ENCODE measurements at regions not wholly inside any gene's neighbourhood (a gene's known extent, or its start where the extent isn't known, plus 50 kb on each side); places are given as distances from the start of the nearest gene placed in this dataset.

GRCh38 chr16:7182510-7183109 lies 150.0 kb upstream of the RBFOX1 start:
- dilution Hi-C loops (cut with MboI; ENCODE audit: extremely low pct_ligation_motif_present, low sequenced_read_pairs) = no loop called here
- POLR2A ChIA-PET = no interaction called here
- FAIRE-seq = no peak

More at GRCh38 chr16:7182510-7183109, 150.0 kb upstream of the RBFOX1 start:
- H3K9me1 ChIP-seq (replicated peaks; ENCODE audit: control insufficient read depth, extremely low read depth, insufficient read depth, low read length) = no peaks in the 10 kb centered on the region
- no peak overlapping the region for H2AFZ ChIP-seq (ENCODE audit: low read depth, low read length)
- peaks cover 12% of the 10 kb centered on the region for H3K9me3 ChIP-seq (replicated peaks; ENCODE audit: control insufficient read depth, insufficient read depth, low read length)
- H3K4me3 ChIP-seq (replicated peaks in 1 of 3; ENCODE audit: insufficient read depth in 1 of 3, low read depth in 1 of 3, low read length in 3 of 3) = no peak overlapping the region
- intact Hi-C loops (cut with micrococcal nuclease) = no loop called here
- H3K27ac ChIP-seq (ENCODE audit: insufficient read depth, low read depth, low read length) = no peak overlapping the region
- H4K20me1 ChIP-seq (replicated peaks; ENCODE audit: control insufficient read depth, extremely low read depth, insufficient read depth, low read length) = no peaks in the 10 kb centered on the region
- no peak overlapping the region for H3K4me2 ChIP-seq (ENCODE audit: insufficient read depth, low read length)
- TF ChIP-seq POLR2A (IDR thresholded peaks at IDR 0.05; ENCODE audit: low read depth, low read length) (no peak), POLR2AphosphoS5 (IDR thresholded peaks at IDR 0.05; ENCODE audit: insufficient read depth, low read depth, low read length) (no peak), FOS (IDR thresholded peaks at IDR 0.05; ENCODE audit: borderline replicate concordance, insufficient read depth, low read length) (no peak), JUN (IDR thresholded peaks at IDR 0.05; ENCODE audit: borderline replicate concordance, insufficient read depth, insufficient read length, low read depth) (no peak), MYC (IDR thresholded peaks at IDR 0.05; ENCODE audit: low read depth, low read length) (no peak), EZH2 (IDR thresholded peaks at IDR 0.05; ENCODE audit: borderline replicate concordance, low read depth, low read length, severe bottlenecking) (no peak), GATA2 (IDR thresholded peaks at IDR 0.05; ENCODE audit: insufficient read depth, insufficient read length, low read depth, low read length) (no peak)
- TF ChIP-seq, protein P1, sequence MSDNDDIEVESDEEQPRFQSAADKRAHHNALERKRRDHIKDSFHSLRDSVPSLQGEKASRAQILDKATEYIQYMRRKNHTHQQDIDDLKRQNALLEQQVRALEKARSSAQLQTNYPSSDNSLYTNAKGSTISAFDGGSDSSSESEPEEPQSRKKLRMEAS (IDR thresholded peaks at IDR 0.05; ENCODE audit: insufficient read depth, insufficient read length) = no peak
- TF ChIP-seq, protein P2, sequence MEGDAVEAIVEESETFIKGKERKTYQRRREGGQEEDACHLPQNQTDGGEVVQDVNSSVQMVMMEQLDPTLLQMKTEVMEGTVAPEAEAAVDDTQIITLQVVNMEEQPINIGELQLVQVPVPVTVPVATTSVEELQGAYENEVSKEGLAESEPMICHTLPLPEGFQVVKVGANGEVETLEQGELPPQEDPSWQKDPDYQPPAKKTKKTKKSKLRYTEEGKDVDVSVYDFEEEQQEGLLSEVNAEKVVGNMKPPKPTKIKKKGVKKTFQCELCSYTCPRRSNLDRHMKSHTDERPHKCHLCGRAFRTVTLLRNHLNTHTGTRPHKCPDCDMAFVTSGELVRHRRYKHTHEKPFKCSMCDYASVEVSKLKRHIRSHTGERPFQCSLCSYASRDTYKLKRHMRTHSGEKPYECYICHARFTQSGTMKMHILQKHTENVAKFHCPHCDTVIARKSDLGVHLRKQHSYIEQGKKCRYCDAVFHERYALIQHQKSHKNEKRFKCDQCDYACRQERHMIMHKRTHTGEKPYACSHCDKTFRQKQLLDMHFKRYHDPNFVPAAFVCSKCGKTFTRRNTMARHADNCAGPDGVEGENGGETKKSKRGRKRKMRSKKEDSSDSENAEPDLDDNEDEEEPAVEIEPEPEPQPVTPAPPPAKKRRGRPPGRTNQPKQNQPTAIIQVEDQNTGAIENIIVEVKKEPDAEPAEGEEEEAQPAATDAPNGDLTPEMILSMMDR (IDR thresholded peaks at IDR 0.05; ENCODE audit: extremely low read depth in 1 of 2, insufficient read depth in 1 of 2, low read depth in 1 of 2, low read length in 2 of 2) = no peak
- no peaks in the 10 kb centered on the region for H3K36me3 ChIP-seq (ENCODE audit: control insufficient read depth in 2 of 2, extremely low read depth in 1 of 2, insufficient read depth in 2 of 2, low read length in 2 of 2)
- BruUV-seq (replicated peaks) = no TSS peak
- no peaks in the 10 kb centered on the region for H3K27me3 ChIP-seq (ENCODE audit: control insufficient read depth in 2 of 2, insufficient read depth in 2 of 2, low read length in 2 of 2)
- CTCF ChIA-PET = no interaction called here
- DNase-seq (ENCODE audit: low read depth, low spot score) = no peak
- no peaks in the 10 kb centered on the region for H3K79me2 ChIP-seq (ENCODE audit: control insufficient read depth, insufficient read depth, low read length)
- H3K4me1 ChIP-seq (ENCODE audit: control insufficient read depth, extremely low read depth, insufficient read depth, low read length) = no peaks in the 10 kb centered on the region
- H3K9ac ChIP-seq (replicated peaks; ENCODE audit: extremely low read depth, insufficient read depth, low read length) = no peak overlapping the region
